Activated gamma-delta T cell treated with anti-CD3 and anti-CD28 coated beads, Interleukin-2, amount 50 U/mL, for 16 hours (primary cell): ENCODE measurements at regions not wholly inside any gene's neighbourhood (a gene's known extent, or its start where the extent isn't known, plus 50 kb on each side); places are given as distances from the start of the nearest gene placed in this dataset.

Experiments used
- DNase-seq: peaks from one replicate; pipeline ENCODE4 v3.0.0-alpha.2; 2020; ENCODE audit warnings: low read depth

- no peak for DNase-seq
Observed at GRCh38 chr10:130720235-130720634, 584.0 kb downstream of the GLRX3 start.

GRCh38 chr10:130721971-130722370 is 585.8 kb downstream of the GLRX3 start:
- DNase-seq, result no peak

- no peak for DNase-seq
Observed at GRCh38 chr10:130723704-130724103, 587.5 kb downstream of the GLRX3 start.

- DNase-seq, result no peak
Observed at GRCh38 chr10:130725474-130725970, 586.0 kb downstream of the TCERG1L start.

- no peak for DNase-seq
Observed at GRCh38 chr10:130726996-130727725, 584.4 kb downstream of the TCERG1L start.

GRCh38 chr10:130727766-130728490 is 583.6 kb downstream of the TCERG1L start:
- DNase-seq, result no peak

- no peak for DNase-seq
Observed at GRCh38 chr10:130728531-130729215, 582.8 kb downstream of the TCERG1L start.

GRCh38 chr10:130729876-130730275 is 581.6 kb downstream of the TCERG1L start:
- DNase-seq, result no peak

- no peak for DNase-seq
Observed at GRCh38 chr10:130737186-130737585, 574.3 kb downstream of the TCERG1L start.

GRCh38 chr10:130737621-130738020 is 573.9 kb downstream of the TCERG1L start:
- DNase-seq, result no peak

GRCh38 chr10:130739016-130739756 is 572.3 kb downstream of the TCERG1L start:
- DNase-seq, result no peak

GRCh38 chr10:130739757-130740145 is 571.8 kb downstream of the TCERG1L start:
- DNase-seq, result no peak

GRCh38 chr10:130740166-130740565 is 571.4 kb downstream of the TCERG1L start:
- DNase-seq, result no peak

GRCh38 chr10:130740915-130741750 is 570.4 kb downstream of the TCERG1L start:
- DNase-seq, result no peak

- no peak for DNase-seq
Observed at GRCh38 chr10:130741901-130742855, 569.3 kb downstream of the TCERG1L start.

- DNase-seq, result no peak
Observed at GRCh38 chr10:130742941-130743675, 568.4 kb downstream of the TCERG1L start.

- no peak for DNase-seq
Observed at GRCh38 chr10:130743751-130744271, 567.7 kb downstream of the TCERG1L start.

- DNase-seq, result no peak
Observed at GRCh38 chr10:130744631-130745030, 566.9 kb downstream of the TCERG1L start.

GRCh38 chr10:130745251-130745650 is 566.3 kb downstream of the TCERG1L start:
- no peak for DNase-seq
